ENCODE measurements at regions not wholly inside any gene's neighbourhood (a gene's known extent, or its start where the extent isn't known, plus 50 kb on each side); places are given as distances from the start of the nearest gene placed in this dataset.
"Not testable (repeated sequence)": the region's sequence is repeated elsewhere in the genome, so short reads cannot be mapped to it uniquely, and the experiment has no call there.

DNA sequence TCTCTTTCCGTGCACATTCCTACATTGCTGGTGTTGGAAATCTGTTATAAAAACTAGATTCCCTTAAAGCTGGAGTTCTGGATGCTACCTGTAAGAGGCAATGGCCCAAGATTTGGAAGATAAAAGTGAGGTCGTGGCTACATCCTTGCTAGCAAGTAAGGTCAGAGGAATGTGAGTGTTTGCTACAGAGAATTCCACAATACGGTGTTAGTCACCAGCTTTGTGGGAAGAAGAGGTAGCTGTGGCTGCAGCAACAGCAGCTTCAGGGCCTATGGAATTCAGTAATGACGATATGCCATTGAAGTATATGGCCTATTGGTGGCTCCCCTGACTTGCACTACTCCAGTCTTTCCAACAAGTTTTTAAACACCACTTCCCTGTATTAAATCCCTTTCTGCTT lies 227.7 kb upstream of the TMEM260 start:
- Histone ChIP-seq H3K9me3 (peaks cover 0 to 14% (median 0%) of the 10 kb centered on the region in 4 donors), H3K27me3 (no peaks in the 10 kb centered on the region), H3K36me3 (peaks cover 0 to 16% (median 0%) of the 10 kb centered on the region in 3 donors), H3K4me1 (no peaks in the 10 kb centered on the region), H3K27ac (no peak overlapping the region), H3K4me3 (no peak overlapping the region)
- TF ChIP-seq, protein P1, sequence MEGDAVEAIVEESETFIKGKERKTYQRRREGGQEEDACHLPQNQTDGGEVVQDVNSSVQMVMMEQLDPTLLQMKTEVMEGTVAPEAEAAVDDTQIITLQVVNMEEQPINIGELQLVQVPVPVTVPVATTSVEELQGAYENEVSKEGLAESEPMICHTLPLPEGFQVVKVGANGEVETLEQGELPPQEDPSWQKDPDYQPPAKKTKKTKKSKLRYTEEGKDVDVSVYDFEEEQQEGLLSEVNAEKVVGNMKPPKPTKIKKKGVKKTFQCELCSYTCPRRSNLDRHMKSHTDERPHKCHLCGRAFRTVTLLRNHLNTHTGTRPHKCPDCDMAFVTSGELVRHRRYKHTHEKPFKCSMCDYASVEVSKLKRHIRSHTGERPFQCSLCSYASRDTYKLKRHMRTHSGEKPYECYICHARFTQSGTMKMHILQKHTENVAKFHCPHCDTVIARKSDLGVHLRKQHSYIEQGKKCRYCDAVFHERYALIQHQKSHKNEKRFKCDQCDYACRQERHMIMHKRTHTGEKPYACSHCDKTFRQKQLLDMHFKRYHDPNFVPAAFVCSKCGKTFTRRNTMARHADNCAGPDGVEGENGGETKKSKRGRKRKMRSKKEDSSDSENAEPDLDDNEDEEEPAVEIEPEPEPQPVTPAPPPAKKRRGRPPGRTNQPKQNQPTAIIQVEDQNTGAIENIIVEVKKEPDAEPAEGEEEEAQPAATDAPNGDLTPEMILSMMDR (IDR thresholded peaks at IDR 0.05): no peak
- TF ChIP-seq POLR2A (IDR thresholded peaks at IDR 0.05): no peak
- no peak for TF ChIP-seq EP300 (IDR thresholded peaks at IDR 0.05)
- no peak for DNase-seq (ENCODE audit: low spot score in 2 of 2)
- WGBS, 2 donors: 85 to 96% methylated on average over 4 of the region's 4 CpGs

DNA sequence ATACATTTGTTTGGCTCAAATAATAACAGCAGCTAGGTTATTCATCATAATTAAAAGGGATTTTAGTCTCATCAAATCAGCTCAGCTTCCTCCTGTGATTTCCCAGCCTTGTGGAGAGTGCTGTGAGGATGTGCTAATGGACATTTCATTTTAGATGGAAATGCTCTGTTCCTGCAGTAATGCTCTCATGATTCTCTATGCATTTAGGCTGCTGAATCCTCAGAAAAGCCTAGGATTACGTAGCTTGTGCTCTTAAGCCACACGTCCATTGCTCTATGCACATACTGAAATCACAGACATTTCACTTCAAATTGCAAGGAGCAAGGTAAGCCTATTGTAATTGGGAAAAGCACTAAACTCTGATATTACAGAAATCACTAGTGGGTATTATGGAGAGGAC lies 226.6 kb upstream of the TMEM260 start:
- WGBS, 2 donors: 88 to 95% methylated on average over 2 of the region's 2 CpGs
- Histone ChIP-seq H3K27ac (no peak overlapping the region), H3K4me3 (no peak overlapping the region), H3K27me3 (no peaks in the 10 kb centered on the region), H3K9me3 (peaks cover 0 to 14% (median 0%) of the 10 kb centered on the region in 4 donors), H3K4me1 (no peaks in the 10 kb centered on the region), H3K36me3 (peaks cover 0 to 15% (median 0%) of the 10 kb centered on the region in 3 donors)
- no peak for TF ChIP-seq POLR2A (IDR thresholded peaks at IDR 0.05)
- no peak for DNase-seq (ENCODE audit: low spot score in 2 of 2)

DNA sequence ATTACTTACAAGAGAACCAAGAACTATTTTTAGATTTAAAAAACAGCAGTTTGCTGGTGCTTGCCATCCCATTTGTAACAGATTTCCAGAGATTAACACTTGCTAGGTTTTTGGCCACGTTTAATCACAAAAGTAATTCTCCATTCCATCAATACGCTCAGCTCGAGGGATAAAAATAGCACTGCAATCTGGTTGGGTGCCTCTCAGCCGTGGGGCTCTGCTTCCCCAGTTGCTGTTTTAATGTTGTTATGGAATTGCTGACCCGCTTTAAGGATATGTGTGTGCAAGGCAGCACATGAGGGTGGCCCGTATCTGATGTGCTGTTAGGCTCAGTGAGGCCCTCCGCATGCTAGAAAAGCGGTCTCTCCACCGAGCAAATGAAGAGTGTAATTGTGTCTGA lies 222.2 kb upstream of the TMEM260 start:
- Histone ChIP-seq H3K36me3 (no peaks in the 10 kb centered on the region), H3K4me3 (no peak overlapping the region), H3K27me3 (no peaks in the 10 kb centered on the region), H3K4me1 (no peaks in the 10 kb centered on the region), H3K27ac (no peak overlapping the region), H3K9me3 (no peaks in the 10 kb centered on the region)
- TF ChIP-seq POLR2A (IDR thresholded peaks at IDR 0.05) (no peak), EP300 (IDR thresholded peaks at IDR 0.05) (no peak)
- TF ChIP-seq, protein P1 (IDR thresholded peaks at IDR 0.05): no peak
- WGBS, 2 donors: 63 to 69% methylated on average over 9 of the region's 9 CpGs
- DNase-seq (ENCODE audit: low spot score in 2 of 2): no peak

DNA sequence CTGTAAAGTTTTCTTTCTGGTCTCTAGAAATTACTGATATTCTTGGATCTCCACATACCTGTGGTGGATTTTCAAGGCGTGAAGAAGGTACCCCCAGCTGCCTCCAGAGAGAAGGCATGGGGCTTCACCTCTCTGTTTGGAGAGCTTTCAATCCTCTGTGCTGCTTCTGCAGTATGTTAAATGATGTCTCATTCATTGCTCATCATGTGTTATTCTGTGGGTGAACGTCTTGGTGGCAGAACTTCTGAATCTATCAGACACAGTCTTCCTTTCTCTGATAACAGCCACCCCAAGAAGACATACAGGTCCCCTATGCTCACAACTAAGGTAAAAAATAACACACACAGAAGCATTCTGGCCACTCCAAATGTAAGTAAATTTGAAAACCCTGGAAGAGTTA lies 221.3 kb upstream of the TMEM260 start:
- no peaks in the 10 kb centered on the region for H3K9me3 ChIP-seq
- H3K4me1 ChIP-seq: no peaks in the 10 kb centered on the region
- TF ChIP-seq POLR2A (IDR thresholded peaks at IDR 0.05) (no peak), EP300 (IDR thresholded peaks at IDR 0.05) (no peak)
- TF ChIP-seq, protein P1 (IDR thresholded peaks at IDR 0.05): no peak
- H3K4me3 ChIP-seq: no peak overlapping the region
- H3K27me3 ChIP-seq: no peaks in the 10 kb centered on the region
- H3K36me3 ChIP-seq: no peaks in the 10 kb centered on the region
- 72 to 79% methylated on average over 2 of the region's 2 CpGs for WGBS, 2 donors
- no peak overlapping the region for H3K27ac ChIP-seq
- no peak for DNase-seq (ENCODE audit: low spot score in 2 of 2)

DNA sequence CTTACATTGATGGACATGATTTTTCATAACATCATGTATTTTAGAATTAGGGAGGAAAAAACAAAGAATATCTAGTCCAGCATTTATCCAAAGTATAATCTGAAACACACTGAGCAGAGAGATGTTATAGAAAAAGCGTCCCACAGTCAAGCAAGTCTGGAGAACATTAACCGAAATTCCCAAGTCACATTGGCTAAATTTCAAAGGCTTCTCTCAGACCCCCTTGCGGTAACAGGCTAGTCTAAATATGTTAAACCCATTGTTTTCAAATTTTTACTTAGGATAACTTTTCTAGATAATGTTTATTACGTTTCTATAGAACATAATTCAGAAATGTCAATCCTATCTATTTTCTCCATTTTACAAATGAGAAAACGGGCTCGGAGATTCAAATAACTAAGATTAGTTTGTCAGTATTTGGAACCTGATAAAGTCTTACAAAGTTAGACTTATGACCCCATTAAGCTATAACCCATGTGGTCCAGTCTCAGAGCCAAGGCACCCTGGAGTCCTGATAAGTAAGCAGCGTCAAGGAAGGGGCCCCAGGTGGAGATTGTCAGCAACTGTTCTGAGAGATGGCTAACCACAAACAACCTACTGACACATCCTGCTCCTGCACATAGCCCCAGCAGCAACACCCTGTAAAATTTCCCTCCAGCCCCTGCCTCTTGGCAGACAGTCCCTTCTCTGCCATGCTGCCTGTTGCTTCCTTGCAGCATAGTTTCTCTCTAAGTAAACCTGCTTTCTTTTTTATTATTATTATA lies 220.6 kb upstream of the TMEM260 start:
- H3K9me3 ChIP-seq: no peaks in the 10 kb centered on the region
- no peak for TF ChIP-seq EP300 (IDR thresholded peaks at IDR 0.05)
- TF ChIP-seq POLR2A (IDR thresholded peaks at IDR 0.05): no peak
- TF ChIP-seq, protein P1 (IDR thresholded peaks at IDR 0.05): no peak
- H3K27me3 ChIP-seq: no peaks in the 10 kb centered on the region
- DNase-seq (ENCODE audit: low spot score in 2 of 2): no peak
- H3K36me3 ChIP-seq: no peaks in the 10 kb centered on the region
- no peak overlapping the region for H3K27ac ChIP-seq
- H3K4me1 ChIP-seq: no peaks in the 10 kb centered on the region
- H3K4me3 ChIP-seq: no peak overlapping the region
- 74% methylated on average over 7 of the region's 7 CpGs for WGBS, 2 donors

DNA sequence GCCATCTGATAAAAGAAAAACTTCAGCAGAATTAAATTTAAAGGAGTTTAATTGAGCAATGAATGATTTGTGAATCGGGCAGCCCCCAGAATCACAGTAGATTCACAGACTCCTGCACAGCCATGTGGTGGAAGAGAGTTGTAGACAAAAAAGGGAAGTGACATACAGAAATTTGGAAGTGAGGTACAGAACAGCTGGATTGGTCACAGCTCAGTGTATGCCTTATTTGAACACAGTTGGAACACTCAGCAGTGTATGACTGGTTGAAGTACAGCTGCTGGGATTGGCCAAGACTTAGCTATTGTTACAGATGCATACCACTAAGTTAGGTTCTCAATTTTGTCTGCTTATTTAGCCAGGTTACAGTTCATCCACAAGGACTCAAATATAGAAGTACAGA lies 213.9 kb upstream of the TMEM260 start:
- not testable (repeated sequence) for H3K4me1 ChIP-seq; H3K27me3 ChIP-seq; H3K27ac ChIP-seq; H3K9me3 ChIP-seq; H3K4me3 ChIP-seq; H3K36me3 ChIP-seq; DNase-seq (ENCODE audit: low spot score in 2 of 2)
- WGBS, 2 donors: 76 to 94% methylated on average over 1 of the region's 1 CpG

All from tibial nerve (tissue), 4 donors.